ENCODE measurements at regions not wholly inside any gene's neighbourhood (a gene's known extent, or its start where the extent isn't known, plus 50 kb on each side); places are given as distances from the start of the nearest gene placed in this dataset.
"Not testable (repeated sequence)": the region's sequence is repeated elsewhere in the genome, so short reads cannot be mapped to it uniquely, and the experiment has no call there.

- no peak for DNase-seq
These were observed 136.9 kb upstream of the PALS2 start for GRCh38 chr7:24436131-24436920.

GRCh38 chr7:24438232-24438631, 135.0 kb upstream of the PALS2 start:
- no peak for DNase-seq

- not testable (repeated sequence) for DNase-seq
These were observed 134.1 kb upstream of the PALS2 start for GRCh38 chr7:24439104-24439503.

- DNase-seq, result no peak
These were observed 132.4 kb upstream of the PALS2 start for GRCh38 chr7:24440892-24441291.

- DNase-seq, result no peak
These were observed 131.8 kb upstream of the PALS2 start for GRCh38 chr7:24441314-24442027.

GRCh38 chr7:24442170-24442777, 131.0 kb upstream of the PALS2 start:
- no peak for DNase-seq

- no peak for DNase-seq
These were observed 128.4 kb upstream of the PALS2 start for GRCh38 chr7:24444666-24445440.

GRCh38 chr7:24448038-24448437, 125.2 kb upstream of the PALS2 start:
- DNase-seq, result no peak

GRCh38 chr7:24449416-24449815, 123.8 kb upstream of the PALS2 start:
- DNase-seq, result not testable (repeated sequence)

- DNase-seq, result no peak
These were observed 117.3 kb upstream of the PALS2 start for GRCh38 chr7:24455813-24456525.

GRCh38 chr7:24456526-24457218, 116.6 kb upstream of the PALS2 start:
- no peak for DNase-seq

GRCh38 chr7:24457219-24457558, 116.1 kb upstream of the PALS2 start:
- DNase-seq, result no peak

- no peak for DNase-seq
These were observed 111.1 kb upstream of the PALS2 start for GRCh38 chr7:24462117-24462516.

GRCh38 chr7:24462984-24463383, 110.3 kb upstream of the PALS2 start:
- DNase-seq, result no peak

GRCh38 chr7:24463474-24463873, 109.8 kb upstream of the PALS2 start:
- DNase-seq, result no peak

GRCh38 chr7:24464861-24465260, 108.4 kb upstream of the PALS2 start:
- no peak for DNase-seq

GRCh38 chr7:24466168-24466768, 107.0 kb upstream of the PALS2 start:
- DNase-seq, result no peak

- DNase-seq, result no peak
These were observed 104.1 kb upstream of the PALS2 start for GRCh38 chr7:24469118-24469517.

GRCh38 chr7:24472093-24472492, 101.2 kb upstream of the PALS2 start:
- DNase-seq, result no peak

- no peak for DNase-seq
These were observed 97.9 kb upstream of the PALS2 start for GRCh38 chr7:24475166-24475961.

- no peak for DNase-seq
These were observed 97.0 kb upstream of the PALS2 start for GRCh38 chr7:24476227-24476626.
